Omental fat pad (tissue), 3 donors: ENCODE measurements at regions not wholly inside any gene's neighbourhood (a gene's known extent, or its start where the extent isn't known, plus 50 kb on each side); places are given as distances from the start of the nearest gene placed in this dataset.

Source experiments
- ATAC-seq: fragments of 150-250 bp; one replicate; pipeline ENCODE4 v1.9.1; 2016; ENCODE audit warnings: mild to moderate bottlenecking, moderate library complexity; ENCODE audit not compliant: low FRiP score
- DNase-seq: peaks from one replicate; pipeline ENCODE4 v3.0.0-alpha.2; 2019; ENCODE audit warnings: low spot score
- TF ChIP-seq, protein P1 (sequence below), 3 donors: fragments of 450-650 bp; IDR thresholded peaks; one replicate each; pipeline ENCODE4 v1.5.1; 2016 to 2017; ENCODE audit warnings: antibody characterized with exemption in 3 of 3, mild to moderate bottlenecking in 3 of 3, moderate library complexity in 2 of 3

- TF ChIP-seq, protein P1, sequence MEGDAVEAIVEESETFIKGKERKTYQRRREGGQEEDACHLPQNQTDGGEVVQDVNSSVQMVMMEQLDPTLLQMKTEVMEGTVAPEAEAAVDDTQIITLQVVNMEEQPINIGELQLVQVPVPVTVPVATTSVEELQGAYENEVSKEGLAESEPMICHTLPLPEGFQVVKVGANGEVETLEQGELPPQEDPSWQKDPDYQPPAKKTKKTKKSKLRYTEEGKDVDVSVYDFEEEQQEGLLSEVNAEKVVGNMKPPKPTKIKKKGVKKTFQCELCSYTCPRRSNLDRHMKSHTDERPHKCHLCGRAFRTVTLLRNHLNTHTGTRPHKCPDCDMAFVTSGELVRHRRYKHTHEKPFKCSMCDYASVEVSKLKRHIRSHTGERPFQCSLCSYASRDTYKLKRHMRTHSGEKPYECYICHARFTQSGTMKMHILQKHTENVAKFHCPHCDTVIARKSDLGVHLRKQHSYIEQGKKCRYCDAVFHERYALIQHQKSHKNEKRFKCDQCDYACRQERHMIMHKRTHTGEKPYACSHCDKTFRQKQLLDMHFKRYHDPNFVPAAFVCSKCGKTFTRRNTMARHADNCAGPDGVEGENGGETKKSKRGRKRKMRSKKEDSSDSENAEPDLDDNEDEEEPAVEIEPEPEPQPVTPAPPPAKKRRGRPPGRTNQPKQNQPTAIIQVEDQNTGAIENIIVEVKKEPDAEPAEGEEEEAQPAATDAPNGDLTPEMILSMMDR (IDR thresholded peaks at IDR 0.05) = no peak
Measured at GRCh38 chr6:50353603-50354002, 303.9 kb upstream of the DEFB112 start.

DNA sequence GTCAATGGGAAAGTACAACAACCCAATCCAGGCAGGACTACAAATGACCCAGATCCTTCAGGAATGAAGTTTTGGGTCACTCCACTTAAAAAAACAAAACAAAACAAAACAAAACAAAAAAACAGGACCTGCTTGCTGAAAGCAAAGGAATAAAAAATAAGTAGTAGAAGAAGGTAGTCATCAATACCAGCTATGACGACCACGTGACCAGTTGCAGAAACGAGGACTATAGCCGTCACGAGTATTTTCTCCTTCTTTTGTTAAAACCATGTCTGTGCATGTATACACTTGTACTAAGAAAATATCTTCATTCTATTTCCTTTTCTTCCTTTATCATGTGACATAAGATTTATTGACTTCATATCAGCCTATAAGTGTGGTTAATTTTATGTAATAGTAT, 308.4 kb upstream of the DEFB112 start:
- DNase-seq (no peak), ATAC-seq (no peak)
- TF ChIP-seq, protein P1 (IDR thresholded peaks at IDR 0.05) = no peak

More at GRCh38 chr6:50353603-50354002, 303.9 kb upstream of the DEFB112 start:
- no peak for DNase-seq
- ATAC-seq = no peak

DNA sequence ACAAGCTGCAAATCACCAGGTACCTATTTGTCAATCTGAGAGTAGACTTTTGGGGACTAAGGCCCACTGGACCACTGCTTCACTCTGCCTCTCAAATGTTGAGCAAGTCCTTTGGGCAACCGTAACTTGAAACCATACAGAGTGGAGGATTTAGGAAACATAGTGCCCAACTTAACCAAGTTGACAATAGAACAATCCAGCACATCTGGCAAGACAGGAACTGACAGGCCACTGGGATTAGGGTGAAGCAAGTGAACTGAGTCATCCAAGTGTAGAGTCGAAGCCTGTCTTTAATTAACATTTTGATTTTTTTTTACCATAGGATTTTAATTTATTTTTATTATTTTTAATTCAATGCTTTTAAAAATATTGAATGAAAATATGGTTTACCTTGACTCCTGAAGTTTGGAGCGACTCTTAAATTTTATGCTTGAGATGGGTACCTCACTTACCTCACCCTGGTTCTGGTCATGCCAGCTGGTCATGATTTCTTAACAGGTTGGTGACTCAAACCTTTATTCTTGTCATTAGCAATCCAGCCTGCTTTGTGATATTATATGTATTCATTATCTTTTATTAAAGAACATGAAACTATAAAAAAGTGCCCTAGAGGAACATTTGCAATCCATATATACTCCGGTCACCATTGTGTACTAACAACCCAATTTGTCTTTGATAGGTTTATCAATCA, 312.1 kb upstream of the DEFB112 start:
- ATAC-seq = no peak
- TF ChIP-seq, protein P1 (IDR thresholded peaks at IDR 0.05) = no peak
- no peak for DNase-seq

- no peak for DNase-seq
- ATAC-seq = no peak
- TF ChIP-seq, protein P1 (IDR thresholded peaks at IDR 0.05) = no peak
Measured at GRCh38 chr6:50362706-50363105, 313.0 kb upstream of the DEFB112 start.

DNA sequence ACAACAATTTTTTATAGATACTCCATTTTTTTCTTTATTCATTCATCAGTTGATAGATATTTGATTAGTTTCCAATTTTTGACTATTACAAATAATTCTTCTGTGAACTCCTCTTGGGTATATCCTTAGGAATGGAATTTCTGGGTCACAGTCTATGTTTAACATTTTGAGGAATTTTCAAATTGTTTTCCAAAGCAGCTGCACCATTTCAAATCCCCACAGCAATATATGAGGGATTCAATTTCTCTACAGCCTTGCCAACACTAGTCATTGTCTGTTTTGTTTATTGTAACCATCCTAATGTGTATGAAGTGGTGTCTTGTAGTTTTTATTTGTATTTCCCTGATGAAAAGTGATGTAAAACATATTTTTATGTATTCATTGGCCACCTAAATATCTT, 320.3 kb upstream of the DEFB112 start:
- TF ChIP-seq, protein P1 (IDR thresholded peaks at IDR 0.05) = no peak
- ATAC-seq (no peak), DNase-seq (no peak)

- DNase-seq = no peak
- ATAC-seq = no peak
- TF ChIP-seq, protein P1 (IDR thresholded peaks at IDR 0.05) = no peak
Measured at GRCh38 chr6:50380406-50381098, 330.8 kb upstream of the DEFB112 start.

DNA sequence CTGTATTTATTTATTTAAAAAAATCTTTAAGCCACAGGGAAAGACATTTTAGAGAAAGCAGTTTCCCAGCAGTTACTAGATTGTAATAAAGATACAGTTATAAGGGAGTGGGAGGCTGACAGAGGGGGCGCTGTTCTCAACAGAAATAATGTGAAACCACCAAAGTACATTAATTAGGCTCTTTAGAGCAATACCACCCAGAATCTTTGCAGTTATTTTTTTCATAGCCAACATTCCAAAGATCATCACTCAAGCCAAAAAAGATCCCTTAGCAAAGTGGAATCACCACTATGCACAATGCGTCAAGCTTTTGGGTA, 331.3 kb upstream of the DEFB112 start:
- ATAC-seq (no peak), DNase-seq (no peak)
- TF ChIP-seq, protein P1 (IDR thresholded peaks at IDR 0.05) = no peak
